OCI-LY3 (cell line): ENCODE measurements at regions not wholly inside any gene's neighbourhood (a gene's known extent, or its start where the extent isn't known, plus 50 kb on each side); places are given as distances from the start of the nearest gene placed in this dataset.

ENCODE experiments used
- H2AFZ ChIP-seq: fragments of 200-600, 300-600 bp; shearing (Covaris generic); 2 replicates; pipeline ENCODE4 v1.6.0; 2014; ENCODE audit warnings: antibody characterized with exemption, low read depth, low read length
- H3K27ac ChIP-seq: fragments of 200-600, 300-600 bp; sonication (generic); 2 replicates; pipeline ENCODE4 v1.5.1; 2014; ENCODE audit warnings: mild to moderate bottlenecking, low read length, moderate library complexity, mixed read lengths
- H3K27me3 ChIP-seq: fragments of 200-600, 300-600 bp; sonication (generic); 2 replicates; pipeline ENCODE4 v1.6.1; 2014; ENCODE audit warnings: low read depth, low read length, mixed read lengths
- H3K36me3 ChIP-seq: fragments of 200-600, 300-600 bp; sonication (generic); replicated peaks from 2 replicates; pipeline ENCODE3; 2014; ENCODE audit warnings: low read depth, low read length, mixed read lengths
- H3K4me1 ChIP-seq: fragments of 300-600, 200-600 bp; sonication (generic); 2 replicates; pipeline ENCODE4 v1.6.1; 2014; ENCODE audit warnings: low read length, mixed read lengths
- H3K4me2 ChIP-seq: fragments of 200-600, 300-600 bp; sonication (generic); 2 replicates; pipeline ENCODE4 v1.6.1; 2014; ENCODE audit warnings: low read length, mixed read lengths
- H3K4me3 ChIP-seq: fragments of 300-600, 200-600 bp; sonication (generic); 2 replicates; pipeline ENCODE4 v1.5.1; 2014; ENCODE audit warnings: antibody characterized with exemption, mild to moderate bottlenecking, low read length, moderate library complexity
- H3K79me2 ChIP-seq: fragments of 300-600, 200-600 bp; shearing (Covaris generic); 2 replicates; pipeline ENCODE4 v1.6.1; 2014; ENCODE audit warnings: mild to moderate bottlenecking, low read length, mixed read lengths
- H3K9ac ChIP-seq: fragments of 300-600, 200-600 bp; shearing (Covaris generic); 2 replicates; pipeline ENCODE4 v1.6.0; 2014; ENCODE audit warnings: mild to moderate bottlenecking, low read length, moderate library complexity
- H3K9me3 ChIP-seq: fragments of 200-600, 300-600 bp; shearing (Covaris generic); 2 replicates; pipeline ENCODE4 v1.6.1; 2014; ENCODE audit warnings: low read length, mixed read lengths; ENCODE audit not compliant: insufficient read depth
- H4K20me1 ChIP-seq: fragments of 200-600, 300-600 bp; sonication (generic); 2 replicates; pipeline ENCODE4 v1.6.1; 2016; ENCODE audit warnings: low read length, mixed read lengths; ENCODE audit not compliant: insufficient read depth
- CTCF ChIP-seq: fragments of 200-600, 300-600 bp; sonication (generic); IDR thresholded peaks from 2 replicates; pipeline ENCODE4 v1.5.1; 2014; ENCODE audit warnings: antibody characterized with exemption, low read length, low read depth
- EZH2phosphoT487 ChIP-seq: fragments of 200-600 bp; shearing (Covaris generic); IDR thresholded peaks from 2 replicates; pipeline ENCODE4 v1.6.1; 2018; ENCODE audit warnings: antibody characterized with exemption, mixed run types, low read depth

- Histone ChIP-seq H3K9ac (no peak overlapping the region), H3K79me2 (no peaks in the 10 kb centered on the region), H3K4me1 (peaks cover 5% of the 10 kb centered on the region; the same call in 1 of the 2 replicates), H3K27ac (no peak overlapping the region), H3K36me3 (no peaks in the 10 kb centered on the region), H3K4me2 (no peak overlapping the region), H3K9me3 (no peaks in the 10 kb centered on the region), H4K20me1 (no peaks in the 10 kb centered on the region), H3K4me3 (no peak overlapping the region), H2AFZ (no peak overlapping the region), H3K27me3 (no peaks in the 10 kb centered on the region)
- TF ChIP-seq EZH2phosphoT487 = no peak
- no peak for TF ChIP-seq CTCF
Observed at GRCh38 chr7:81234896-81235295, 316.0 kb upstream of the SEMA3C start.

- Histone ChIP-seq H3K9me3 (no peaks in the 10 kb centered on the region), H3K36me3 (no peaks in the 10 kb centered on the region), H3K27me3 (no peaks in the 10 kb centered on the region), H3K27ac (no peak overlapping the region), H3K79me2 (no peaks in the 10 kb centered on the region), H3K4me3 (no peak overlapping the region), H2AFZ (no peak overlapping the region), H3K4me1 (peaks cover 5% of the 10 kb centered on the region; the same call in 1 of the 2 replicates), H4K20me1 (no peaks in the 10 kb centered on the region), H3K4me2 (no peak overlapping the region), H3K9ac (no peak overlapping the region)
- TF ChIP-seq CTCF (no peak), EZH2phosphoT487 (no peak)
Observed at GRCh38 chr7:81233208-81233940, 314.5 kb upstream of the SEMA3C start.

- Histone ChIP-seq H4K20me1 (no peaks in the 10 kb centered on the region), H3K4me1 (peaks cover 5% of the 10 kb centered on the region; the same call in 1 of the 2 replicates), H3K9me3 (no peaks in the 10 kb centered on the region), H3K27ac (no peak overlapping the region), H3K4me3 (no peak overlapping the region), H3K36me3 (no peaks in the 10 kb centered on the region), H3K9ac (no peak overlapping the region), H2AFZ (no peak overlapping the region), H3K79me2 (no peaks in the 10 kb centered on the region), H3K27me3 (no peaks in the 10 kb centered on the region), H3K4me2 (no peak overlapping the region)
- TF ChIP-seq CTCF = no peak
- TF ChIP-seq EZH2phosphoT487 = no peak
Observed at GRCh38 chr7:81232084-81232799, 313.4 kb upstream of the SEMA3C start.

- no peak overlapping the region for H2AFZ ChIP-seq
- H3K27me3 ChIP-seq = no peaks in the 10 kb centered on the region
Observed at GRCh38 chr7:81231301-81231838, 312.5 kb upstream of the SEMA3C start.

More at GRCh38 chr7:81231301-81231838, 312.5 kb upstream of the SEMA3C start:
- Histone ChIP-seq H3K79me2 (no peaks in the 10 kb centered on the region), H4K20me1 (no peaks in the 10 kb centered on the region), H3K4me3 (no peak overlapping the region), H3K27ac (no peak overlapping the region), H3K4me1 (no peaks in the 10 kb centered on the region), H3K9ac (no peak overlapping the region), H3K4me2 (no peak overlapping the region), H3K36me3 (no peaks in the 10 kb centered on the region), H3K9me3 (no peaks in the 10 kb centered on the region)
- TF ChIP-seq CTCF (no peak), EZH2phosphoT487 (no peak)
